ENCODE measurements at regions not wholly inside any gene's neighbourhood (a gene's known extent, or its start where the extent isn't known, plus 50 kb on each side); places are given as distances from the start of the nearest gene placed in this dataset.

DNA sequence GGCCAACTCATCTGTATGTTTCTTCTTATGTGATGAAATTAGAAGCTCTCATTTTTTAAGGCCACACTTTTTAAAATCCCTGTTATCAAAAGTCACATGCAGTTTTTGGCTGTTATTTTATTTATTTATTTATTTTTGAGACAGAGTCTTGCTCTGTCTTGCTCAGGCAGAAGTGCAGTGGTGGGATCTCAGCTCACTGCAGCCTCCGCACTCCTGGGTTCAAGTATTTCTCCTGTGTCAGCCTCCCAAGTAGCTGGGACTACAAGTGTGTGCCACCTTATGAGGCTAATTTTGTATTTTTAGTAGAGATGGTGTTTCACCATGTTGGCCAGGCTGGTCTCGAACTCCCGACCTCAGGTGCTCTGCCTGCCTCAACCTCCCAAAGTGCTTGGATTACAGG, 1434.5 kb downstream of the LRFN5 start:
- TF ChIP-seq, protein P1, sequence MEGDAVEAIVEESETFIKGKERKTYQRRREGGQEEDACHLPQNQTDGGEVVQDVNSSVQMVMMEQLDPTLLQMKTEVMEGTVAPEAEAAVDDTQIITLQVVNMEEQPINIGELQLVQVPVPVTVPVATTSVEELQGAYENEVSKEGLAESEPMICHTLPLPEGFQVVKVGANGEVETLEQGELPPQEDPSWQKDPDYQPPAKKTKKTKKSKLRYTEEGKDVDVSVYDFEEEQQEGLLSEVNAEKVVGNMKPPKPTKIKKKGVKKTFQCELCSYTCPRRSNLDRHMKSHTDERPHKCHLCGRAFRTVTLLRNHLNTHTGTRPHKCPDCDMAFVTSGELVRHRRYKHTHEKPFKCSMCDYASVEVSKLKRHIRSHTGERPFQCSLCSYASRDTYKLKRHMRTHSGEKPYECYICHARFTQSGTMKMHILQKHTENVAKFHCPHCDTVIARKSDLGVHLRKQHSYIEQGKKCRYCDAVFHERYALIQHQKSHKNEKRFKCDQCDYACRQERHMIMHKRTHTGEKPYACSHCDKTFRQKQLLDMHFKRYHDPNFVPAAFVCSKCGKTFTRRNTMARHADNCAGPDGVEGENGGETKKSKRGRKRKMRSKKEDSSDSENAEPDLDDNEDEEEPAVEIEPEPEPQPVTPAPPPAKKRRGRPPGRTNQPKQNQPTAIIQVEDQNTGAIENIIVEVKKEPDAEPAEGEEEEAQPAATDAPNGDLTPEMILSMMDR (IDR thresholded peaks at IDR 0.05): no peak
- TF ChIP-seq EP300 (IDR thresholded peaks at IDR 0.05; ENCODE audit: low read depth) (no peak), POLR2AphosphoS5 (IDR thresholded peaks at IDR 0.05) (no peak)
